Sigmoid colon (tissue), 3 donors: ENCODE measurements at regions not wholly inside any gene's neighbourhood (a gene's known extent, or its start where the extent isn't known, plus 50 kb on each side); places are given as distances from the start of the nearest gene placed in this dataset.

Experiments used
- CTCF ChIP-seq, 4 experiments: fragments of 450-650 bp in 3 of 4; fragments of 200-600 bp in 1 of 4; IDR thresholded peaks; one replicate each; pipeline ENCODE4 v1.5.1; 2016 to 2019; ENCODE audit warnings: antibody characterized with exemption in 4 of 4, mild to moderate bottlenecking in 3 of 4, moderate library complexity in 2 of 4
- POLR2A ChIP-seq, 2 donors: fragments of 450-650 bp; IDR thresholded peaks; one replicate each; pipeline ENCODE4 v1.6.1; 2016; ENCODE audit warnings: antibody characterized with exemption in 2 of 2, mild to moderate bottlenecking in 2 of 2, moderate library complexity in 2 of 2

GRCh38 chr5:58011301-58011700, 448.6 kb downstream of the PLK2 start:
- TF ChIP-seq CTCF (IDR thresholded peaks at IDR 0.05) (no peak), POLR2A (IDR thresholded peaks at IDR 0.05) (no peak)
